IMR-90 (cell line): ENCODE measurements at regions not wholly inside any gene's neighbourhood (a gene's known extent, or its start where the extent isn't known, plus 50 kb on each side); places are given as distances from the start of the nearest gene placed in this dataset.

ENCODE experiments used
- BHLHE40 ChIP-seq: fragments of 150-350 bp; IDR thresholded peaks from 2 replicates; pipeline ENCODE4 v1.6.1; 2016; ENCODE audit warnings: mild to moderate bottlenecking, low read depth, low read length
- MAZ ChIP-seq: IDR thresholded peaks from 2 replicates; pipeline ENCODE4 v1.6.1; 2012; ENCODE audit warnings: low read depth, mild to moderate bottlenecking, low read length, improper control_type of control experiment, moderate library complexity, borderline replicate concordance
- NFE2L2 ChIP-seq: fragments of 150-350 bp; IDR thresholded peaks from 2 replicates; pipeline ENCODE4 v1.6.1; 2016; ENCODE audit warnings: low read depth, mild to moderate bottlenecking, low read length
- POLR2A ChIP-seq: IDR thresholded peaks from 2 replicates; pipeline ENCODE4 v1.6.1; 2012; ENCODE audit warnings: mild to moderate bottlenecking, low read depth, low read length
- RAD21 ChIP-seq: IDR thresholded peaks from 2 replicates; pipeline ENCODE4 v1.6.1; 2012; ENCODE audit warnings: low read length, improper control_type of control experiment
- RCOR1 ChIP-seq: IDR thresholded peaks from 2 replicates; pipeline ENCODE4 v1.6.1; 2012; ENCODE audit warnings: mild to moderate bottlenecking, low read length, improper control_type of control experiment; ENCODE audit not compliant: insufficient replicate concordance
- RFX5 ChIP-seq: IDR thresholded peaks from 2 replicates; pipeline ENCODE4 v1.8.0; 2012; ENCODE audit warnings: low read depth, mild to moderate bottlenecking, low read length, moderate library complexity
- SMC3 ChIP-seq: fragments of 150-350 bp; IDR thresholded peaks from 2 replicates; pipeline ENCODE4 v1.6.1; 2016; ENCODE audit warnings: low read depth, mild to moderate bottlenecking, antibody characterized with exemption, low read length, moderate library complexity
- TF ChIP-seq, protein P1 (sequence below): conservative IDR thresholded peaks from 2 replicates; pipeline ENCODE4 v1.5.1; 2012; ENCODE audit warnings: mild to moderate bottlenecking, low read depth, low read length, improper control_type of control experiment
- TF ChIP-seq, protein P2 (sequence below): fragments of 150-350 bp; IDR thresholded peaks from 2 replicates; pipeline ENCODE4 v1.6.1; 2016; ENCODE audit warnings: low read depth, mild to moderate bottlenecking, low read length, moderate library complexity, borderline replicate concordance

DNA sequence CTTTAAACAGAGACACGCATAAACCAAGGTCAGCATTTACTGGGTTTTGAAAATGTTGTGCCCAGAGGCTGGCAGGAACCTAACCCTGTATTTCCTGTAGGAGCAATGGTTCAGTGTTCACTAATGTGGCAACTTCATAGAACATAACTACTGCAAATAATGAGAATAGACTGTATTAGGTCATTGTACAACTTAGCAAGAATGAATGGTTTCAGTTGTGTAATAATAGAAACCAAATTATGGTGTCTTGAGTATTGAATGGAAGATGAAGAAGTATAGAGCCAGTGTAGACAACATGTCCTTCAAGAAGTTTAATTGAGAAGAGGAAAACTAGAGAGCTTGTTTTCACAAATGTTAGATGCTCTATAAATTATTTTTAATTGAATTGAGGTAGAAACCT is 172.5 kb downstream of the BUB3 start:
- TF ChIP-seq, protein P1, sequence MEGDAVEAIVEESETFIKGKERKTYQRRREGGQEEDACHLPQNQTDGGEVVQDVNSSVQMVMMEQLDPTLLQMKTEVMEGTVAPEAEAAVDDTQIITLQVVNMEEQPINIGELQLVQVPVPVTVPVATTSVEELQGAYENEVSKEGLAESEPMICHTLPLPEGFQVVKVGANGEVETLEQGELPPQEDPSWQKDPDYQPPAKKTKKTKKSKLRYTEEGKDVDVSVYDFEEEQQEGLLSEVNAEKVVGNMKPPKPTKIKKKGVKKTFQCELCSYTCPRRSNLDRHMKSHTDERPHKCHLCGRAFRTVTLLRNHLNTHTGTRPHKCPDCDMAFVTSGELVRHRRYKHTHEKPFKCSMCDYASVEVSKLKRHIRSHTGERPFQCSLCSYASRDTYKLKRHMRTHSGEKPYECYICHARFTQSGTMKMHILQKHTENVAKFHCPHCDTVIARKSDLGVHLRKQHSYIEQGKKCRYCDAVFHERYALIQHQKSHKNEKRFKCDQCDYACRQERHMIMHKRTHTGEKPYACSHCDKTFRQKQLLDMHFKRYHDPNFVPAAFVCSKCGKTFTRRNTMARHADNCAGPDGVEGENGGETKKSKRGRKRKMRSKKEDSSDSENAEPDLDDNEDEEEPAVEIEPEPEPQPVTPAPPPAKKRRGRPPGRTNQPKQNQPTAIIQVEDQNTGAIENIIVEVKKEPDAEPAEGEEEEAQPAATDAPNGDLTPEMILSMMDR, result no peak
- no peak for TF ChIP-seq POLR2A
- no peak for TF ChIP-seq RFX5
- TF ChIP-seq RAD21, result no peak
- TF ChIP-seq, protein P2, sequence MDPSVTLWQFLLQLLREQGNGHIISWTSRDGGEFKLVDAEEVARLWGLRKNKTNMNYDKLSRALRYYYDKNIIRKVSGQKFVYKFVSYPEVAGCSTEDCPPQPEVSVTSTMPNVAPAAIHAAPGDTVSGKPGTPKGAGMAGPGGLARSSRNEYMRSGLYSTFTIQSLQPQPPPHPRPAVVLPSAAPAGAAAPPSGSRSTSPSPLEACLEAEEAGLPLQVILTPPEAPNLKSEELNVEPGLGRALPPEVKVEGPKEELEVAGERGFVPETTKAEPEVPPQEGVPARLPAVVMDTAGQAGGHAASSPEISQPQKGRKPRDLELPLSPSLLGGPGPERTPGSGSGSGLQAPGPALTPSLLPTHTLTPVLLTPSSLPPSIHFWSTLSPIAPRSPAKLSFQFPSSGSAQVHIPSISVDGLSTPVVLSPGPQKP, result no peak
- TF ChIP-seq BHLHE40, result no peak
- TF ChIP-seq SMC3, result no peak
- no peak for TF ChIP-seq MAZ
- TF ChIP-seq RCOR1, result no peak
- TF ChIP-seq NFE2L2, result no peak
